Fibroblast of villous mesenchyme (primary cell): ENCODE measurements at regions not wholly inside any gene's neighbourhood (a gene's known extent, or its start where the extent isn't known, plus 50 kb on each side); places are given as distances from the start of the nearest gene placed in this dataset.

Experiments
- DNase-seq: peaks from one replicate; pipeline ENCODE4 v3.0.0-alpha.2; 2010; ENCODE audit warnings: low read depth
- H3K4me3 ChIP-seq: 2 replicates; pipeline ENCODE4 v1.5.1; 2011; ENCODE audit warnings: low read depth, mild to moderate bottlenecking, low read length
- CTCF ChIP-seq: IDR thresholded peaks from 2 replicates; pipeline ENCODE4 v1.5.1; 2012; ENCODE audit warnings: low read depth, mild to moderate bottlenecking, low read length; ENCODE audit not compliant: insufficient read depth

DNA sequence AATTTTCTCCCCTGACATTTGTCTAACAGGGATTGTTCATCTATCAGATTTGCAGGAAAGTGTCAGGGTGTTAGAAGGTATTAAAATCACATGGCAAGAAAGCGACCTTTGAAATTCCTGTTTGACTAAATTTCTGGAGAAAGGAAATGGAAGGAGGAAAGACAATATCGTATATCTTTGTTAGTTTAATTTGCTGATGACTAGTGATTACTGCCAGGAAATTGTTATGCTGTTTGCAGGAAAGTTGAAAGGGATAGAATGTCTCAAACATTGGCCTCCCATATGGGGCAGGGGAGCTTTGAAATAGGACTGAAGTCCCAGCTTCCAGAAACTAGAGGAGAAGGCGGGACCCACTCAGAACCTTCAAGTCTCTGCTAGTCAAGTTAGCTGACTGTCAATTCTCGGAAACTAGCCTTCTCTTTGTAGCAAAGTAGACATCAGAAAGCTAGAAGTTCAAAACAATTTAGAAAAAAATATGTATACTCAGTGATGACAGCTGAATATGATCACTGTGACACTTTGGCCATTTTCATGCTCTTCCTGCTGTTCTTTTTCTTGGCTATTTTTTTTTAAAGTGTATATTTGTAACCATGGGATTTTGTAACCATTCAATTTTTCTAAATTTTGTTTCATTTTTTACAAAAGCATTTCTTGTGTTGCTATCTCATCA lies 53.4 kb upstream of the RALGAPA2 start:
- DNase-seq = no peak
- H3K4me3 ChIP-seq = no peak overlapping the region
- TF ChIP-seq CTCF = no peak

GRCh38 chr20:20763650-20764049 lies 51.2 kb upstream of the RALGAPA2 start:
- TF ChIP-seq CTCF = no peak
- no peak for DNase-seq
- H3K4me3 ChIP-seq = no peak overlapping the region
